IPS DF 4.7 (cell line): ENCODE measurements at regions not wholly inside any gene's neighbourhood (a gene's known extent, or its start where the extent isn't known, plus 50 kb on each side); places are given as distances from the start of the nearest gene placed in this dataset.

Experiments used
- DNase-seq: peaks from one replicate; pipeline ENCODE4 v3.0.0-alpha.2; 2013; ENCODE audit warnings: low spot score; ENCODE audit errors: extremely low read depth

DNA sequence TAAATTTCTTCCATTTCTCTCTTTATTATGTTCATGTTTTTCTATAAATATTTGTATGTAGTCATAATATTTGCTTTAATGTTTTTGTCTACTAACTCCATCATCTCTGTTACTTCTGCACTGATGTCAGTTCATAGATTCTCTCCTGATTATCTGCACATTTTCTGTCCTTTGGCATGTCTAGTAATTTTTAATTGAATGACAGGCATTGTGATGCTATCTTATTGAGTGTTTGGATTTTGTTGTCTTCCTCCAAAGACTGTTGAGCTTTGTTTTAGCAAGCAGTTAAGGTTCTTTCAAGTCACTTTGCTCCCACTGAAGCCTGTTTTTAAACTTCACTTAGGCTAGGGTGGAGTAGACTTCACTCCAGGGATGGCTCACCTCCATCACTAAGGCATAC, 276.8 kb downstream of the DLEU7 start:
- no peak for DNase-seq

DNA sequence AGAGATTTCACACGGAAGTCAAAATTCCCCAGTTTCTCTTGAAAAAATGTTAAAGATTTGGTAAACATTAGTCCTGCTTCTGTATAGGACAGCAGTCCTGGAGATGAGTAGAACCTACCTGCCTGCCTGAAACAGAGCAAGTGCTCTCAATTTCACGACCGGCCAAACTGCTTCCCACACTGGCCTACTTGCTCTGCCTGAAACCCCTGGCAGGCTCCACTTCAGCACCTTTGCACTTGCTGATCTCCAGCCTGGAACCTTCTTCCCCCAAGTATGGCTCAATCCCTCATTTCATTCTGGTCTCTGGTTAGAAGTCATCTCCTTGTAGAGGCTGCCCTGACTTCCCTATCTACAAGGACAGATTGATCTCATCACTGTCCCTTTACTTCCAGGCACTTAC, 271.4 kb downstream of the DLEU7 start:
- no peak for DNase-seq

DNA sequence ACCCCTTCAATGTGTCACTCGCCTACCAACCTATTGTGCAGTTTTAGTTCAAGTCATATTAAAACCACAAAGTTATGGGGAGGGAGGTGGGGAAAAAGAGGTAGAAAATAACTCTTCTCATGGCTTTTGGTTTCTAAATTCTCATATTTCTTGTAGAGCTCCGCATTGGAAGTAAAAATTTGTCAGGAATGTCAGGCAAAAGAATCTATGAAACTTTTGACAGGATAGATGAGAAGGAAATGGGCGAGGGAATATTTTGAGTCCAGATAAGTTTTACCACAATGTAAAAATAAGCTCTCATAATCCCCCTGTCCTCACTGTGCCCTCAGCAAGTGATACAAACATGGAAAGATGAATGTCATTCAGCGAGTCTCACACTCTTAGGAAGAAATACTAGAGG, 270.4 kb downstream of the DLEU7 start:
- no peak for DNase-seq

DNA sequence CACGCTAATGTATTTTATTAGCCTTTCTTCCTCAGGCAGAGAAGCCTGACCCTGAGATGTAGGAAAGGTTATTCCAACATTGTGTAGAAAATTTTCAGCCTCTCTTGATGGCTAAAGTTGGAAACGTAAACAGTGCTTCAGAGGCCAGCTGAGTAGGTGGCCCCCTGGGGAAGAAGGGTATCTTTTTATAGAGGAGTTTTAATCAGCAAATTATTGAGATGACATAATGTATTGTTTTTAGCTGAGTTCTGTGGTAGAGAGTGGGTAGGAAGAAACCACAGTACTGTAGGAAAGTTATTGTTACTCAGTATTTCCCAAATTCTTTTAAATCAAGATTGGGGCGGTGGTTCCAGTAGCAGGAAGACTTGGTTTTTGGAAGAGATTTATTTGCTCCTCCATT, 268.8 kb downstream of the DLEU7 start:
- no peak for DNase-seq

DNA sequence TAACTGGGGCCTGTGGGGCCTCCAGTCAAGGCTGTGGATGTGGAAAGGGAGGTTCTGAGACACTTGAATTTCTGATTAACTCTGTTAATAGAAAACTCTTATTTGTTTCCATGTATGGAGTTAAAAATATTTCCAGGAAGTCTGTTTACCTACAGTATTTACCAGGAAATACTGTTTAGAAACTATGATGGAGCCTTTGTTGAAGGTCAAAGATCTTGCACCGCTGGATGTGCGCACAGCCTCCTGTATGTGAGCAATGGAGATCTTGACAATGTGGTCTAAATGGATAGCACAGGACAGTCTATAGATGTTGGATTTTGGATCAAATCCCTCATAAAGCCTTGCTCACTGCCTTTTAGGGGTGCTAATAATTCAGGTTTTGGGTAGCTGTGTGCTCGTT, 268.4 kb downstream of the DLEU7 start:
- no peak for DNase-seq

DNA sequence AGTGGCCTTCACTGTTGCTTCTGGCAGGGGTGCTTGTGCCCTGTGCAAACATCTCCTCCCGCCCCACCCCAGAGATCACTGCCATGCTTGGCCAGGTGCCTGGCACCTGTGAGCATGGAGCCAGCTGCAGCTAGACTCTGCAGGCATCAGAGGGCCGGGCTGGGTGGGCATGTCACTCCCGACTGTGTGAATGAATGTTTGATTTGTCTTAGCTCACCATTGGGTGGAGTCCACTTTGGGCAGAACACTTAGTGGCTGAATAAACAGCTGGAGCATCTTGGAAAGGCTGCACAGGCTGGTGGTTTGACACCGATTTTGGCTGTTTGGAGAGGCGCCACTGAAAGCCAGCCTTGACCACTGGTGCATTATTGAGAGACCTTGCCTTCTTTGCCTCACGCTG, 267.3 kb downstream of the DLEU7 start:
- DNase-seq, result no peak

DNA sequence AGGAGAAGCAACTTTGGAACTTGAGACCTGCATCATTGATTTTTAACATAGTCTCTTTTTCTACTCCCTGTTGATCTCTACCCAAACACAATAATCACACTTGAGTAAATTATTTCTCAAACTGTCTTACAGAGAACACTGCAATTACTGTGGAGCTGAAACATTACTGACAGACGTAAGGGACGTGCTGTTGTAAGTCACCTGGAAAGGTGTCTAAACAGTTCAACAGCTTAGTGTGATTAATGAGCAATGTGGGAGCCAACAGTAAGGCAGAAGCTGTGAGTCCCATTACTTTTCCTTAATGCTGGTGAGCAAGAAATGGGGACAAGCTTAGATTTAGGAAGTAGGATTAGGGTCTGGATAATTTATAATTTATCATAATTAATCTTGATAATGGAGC, 265.7 kb downstream of the DLEU7 start:
- DNase-seq, result no peak

DNA sequence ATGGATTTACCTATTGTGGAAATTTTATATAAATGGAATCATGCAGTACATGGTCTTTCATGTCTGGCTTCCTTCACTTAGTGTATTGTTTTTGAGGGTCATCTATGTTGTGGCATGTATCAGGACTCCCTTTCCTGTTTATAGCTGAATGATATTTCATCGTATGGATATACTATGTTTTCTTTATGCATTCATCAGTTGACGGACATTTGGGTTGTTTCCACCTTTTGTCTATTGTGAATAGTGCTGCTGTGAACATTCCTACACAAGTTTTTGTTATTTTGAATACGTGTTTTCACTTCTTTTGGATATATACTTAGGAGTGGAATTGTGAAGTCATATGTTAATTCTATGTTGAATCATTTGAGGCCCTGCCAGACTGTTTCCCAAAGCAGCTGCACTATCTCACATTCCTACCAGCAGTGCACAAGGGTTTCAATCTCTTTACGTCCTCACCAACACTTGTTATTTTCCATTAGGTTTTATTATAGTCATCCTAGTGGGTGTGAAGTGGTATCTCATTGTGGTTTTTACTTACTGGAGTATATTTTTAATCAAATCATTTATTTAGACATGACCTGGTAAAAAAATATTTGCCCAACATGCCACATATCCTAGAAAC, 262.7 kb downstream of the DLEU7 start:
- no peak for DNase-seq

DNA sequence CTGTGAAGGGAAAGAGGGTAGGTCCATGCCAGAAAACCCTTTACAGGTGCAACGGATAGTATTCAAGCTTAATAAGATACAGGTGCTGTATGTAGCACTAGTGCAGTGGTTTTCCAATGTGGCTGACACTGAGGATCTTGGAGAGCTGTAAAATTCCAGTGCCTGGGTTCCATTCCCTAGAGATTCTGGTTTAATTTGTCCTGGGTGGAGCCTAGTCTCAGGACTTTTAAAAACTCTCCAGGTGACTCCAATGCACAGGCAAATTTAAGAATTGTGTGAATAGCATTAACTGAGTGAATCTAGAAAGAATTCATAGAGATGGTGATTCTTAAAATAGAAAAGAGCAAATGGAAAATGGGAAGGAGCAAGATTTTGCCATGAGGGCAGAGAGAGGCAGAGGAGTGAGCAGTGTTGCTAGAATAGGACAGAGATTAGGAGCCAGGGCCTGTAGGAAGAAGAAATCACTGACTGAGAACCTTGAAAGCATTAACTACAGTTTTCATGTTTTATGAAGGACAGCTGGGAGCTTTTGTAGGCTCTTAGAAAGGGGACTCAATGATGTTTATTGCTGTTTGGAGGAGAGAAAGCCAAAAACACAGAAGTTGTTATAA, 261.8 kb downstream of the DLEU7 start:
- no peak for DNase-seq

DNA sequence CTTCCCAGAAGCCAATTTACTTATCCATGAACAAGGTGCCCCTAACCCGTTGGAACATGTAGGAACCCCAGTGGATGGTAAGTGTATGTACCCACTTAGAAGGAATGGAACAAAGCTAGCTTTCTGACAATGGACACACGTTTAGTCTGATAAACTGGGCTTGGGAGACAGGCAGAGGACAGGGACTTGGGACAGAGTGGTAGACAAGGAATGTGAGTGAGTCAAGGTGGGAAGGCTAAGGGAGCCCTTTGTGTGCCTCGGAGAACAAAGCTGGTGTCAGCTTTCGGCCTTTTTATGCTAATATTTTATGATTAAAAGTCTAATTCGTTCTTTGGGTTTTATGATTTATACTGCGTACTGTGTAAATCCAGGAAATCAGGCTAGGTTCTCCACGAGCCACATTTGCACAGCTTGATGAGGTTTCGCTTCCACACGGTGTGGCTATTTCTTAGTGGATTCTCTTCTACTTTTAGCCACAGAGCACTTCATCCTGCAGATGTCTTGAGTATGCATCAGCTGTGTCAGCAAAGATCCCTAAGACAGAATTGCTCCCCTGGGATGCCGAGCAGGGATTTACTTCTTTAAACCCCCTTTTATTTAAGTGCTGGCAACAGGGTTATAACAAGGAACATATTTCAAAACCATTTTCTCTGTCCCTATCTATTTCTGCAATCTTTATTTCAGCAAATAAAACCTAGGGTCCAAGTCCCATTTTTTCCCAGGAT, 258.5 kb downstream of the DLEU7 start:
- no peak for DNase-seq

DNA sequence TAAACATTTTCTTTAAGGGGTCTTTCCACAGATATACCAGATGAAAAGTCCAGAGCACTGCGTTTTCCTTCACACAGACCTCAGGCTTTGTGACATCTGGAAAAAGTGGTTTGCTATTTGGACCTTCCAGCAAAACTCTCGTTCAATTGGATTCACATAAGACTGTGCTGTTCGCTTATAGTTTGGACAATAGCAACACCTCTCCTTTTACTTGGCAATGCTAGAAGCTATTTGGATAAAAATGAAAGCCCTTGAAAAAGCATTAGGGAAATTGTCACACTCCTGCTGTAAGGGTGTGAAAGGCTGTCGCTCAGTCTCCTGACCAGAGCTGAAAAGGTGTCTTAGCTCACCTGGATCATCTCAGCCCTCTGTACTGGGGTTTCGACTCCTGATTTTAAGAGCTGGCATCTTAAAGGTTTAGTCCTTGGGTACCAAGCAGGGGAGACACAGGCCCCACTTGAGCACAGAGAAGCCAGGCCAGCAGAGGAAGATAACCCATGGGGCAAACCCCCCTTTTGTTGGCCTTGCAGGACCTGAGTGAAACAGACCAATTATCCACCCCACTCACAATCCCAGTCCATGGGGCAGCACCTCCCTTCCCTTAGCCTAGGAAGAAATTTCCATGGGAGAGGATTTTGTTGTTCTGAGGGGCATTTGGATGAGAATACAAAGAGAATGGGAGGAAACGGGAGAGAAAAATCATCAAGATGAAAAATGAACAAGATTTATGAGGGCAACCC, 257.6 kb downstream of the DLEU7 start:
- DNase-seq, result no peak

DNA sequence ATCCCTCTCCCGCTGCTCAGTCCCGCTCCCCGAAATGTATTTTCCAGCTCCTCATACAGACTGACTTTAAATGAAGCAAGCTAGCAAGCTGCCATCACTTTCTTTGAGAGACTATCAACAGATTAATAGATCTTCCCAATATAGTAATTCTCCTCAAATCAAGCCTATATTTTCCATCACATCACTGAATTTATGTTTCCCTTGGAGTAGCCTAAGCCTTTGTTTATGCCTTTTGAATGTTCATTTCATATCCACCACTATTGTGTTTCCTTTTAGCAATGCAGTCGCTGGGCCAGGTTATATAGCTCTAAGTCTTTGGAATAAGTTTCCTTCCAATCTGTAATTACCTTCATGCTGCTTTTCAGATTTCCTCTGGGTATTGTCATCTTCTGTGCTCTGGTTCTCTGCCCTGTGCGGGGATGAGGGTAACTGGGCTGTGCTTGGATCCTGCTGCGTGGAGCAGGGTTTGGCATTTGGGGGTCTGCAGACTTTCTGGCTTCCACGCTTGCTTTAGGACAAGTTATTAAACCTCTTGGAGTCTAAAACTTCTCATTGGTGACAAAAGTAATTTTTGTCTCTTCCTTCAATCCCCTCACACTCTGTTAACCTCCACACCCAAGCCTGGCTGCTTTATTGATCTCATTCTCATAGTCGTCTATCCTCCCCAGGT, 256.9 kb downstream of the DLEU7 start:
- DNase-seq, result no peak

DNA sequence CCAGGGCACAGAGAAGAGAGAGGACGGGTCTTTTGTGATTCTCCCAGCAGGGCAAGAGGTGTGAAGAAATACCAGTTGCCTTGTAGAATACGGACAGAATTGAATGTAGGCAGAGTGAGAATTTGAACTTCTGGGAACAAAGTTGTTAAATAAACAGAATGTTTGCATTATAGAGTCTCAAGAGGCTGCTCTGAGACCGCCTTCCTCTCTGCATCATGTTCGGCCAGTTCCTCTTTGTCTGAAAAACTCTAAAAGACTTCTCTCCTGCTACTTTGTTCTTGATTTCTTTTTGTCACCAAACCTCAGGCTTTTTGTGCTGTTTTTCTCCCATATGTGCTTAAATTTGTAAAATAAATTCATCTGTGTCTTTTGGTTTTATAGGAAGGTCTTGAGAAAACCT, 256.4 kb downstream of the DLEU7 start:
- DNase-seq, result no peak

DNA sequence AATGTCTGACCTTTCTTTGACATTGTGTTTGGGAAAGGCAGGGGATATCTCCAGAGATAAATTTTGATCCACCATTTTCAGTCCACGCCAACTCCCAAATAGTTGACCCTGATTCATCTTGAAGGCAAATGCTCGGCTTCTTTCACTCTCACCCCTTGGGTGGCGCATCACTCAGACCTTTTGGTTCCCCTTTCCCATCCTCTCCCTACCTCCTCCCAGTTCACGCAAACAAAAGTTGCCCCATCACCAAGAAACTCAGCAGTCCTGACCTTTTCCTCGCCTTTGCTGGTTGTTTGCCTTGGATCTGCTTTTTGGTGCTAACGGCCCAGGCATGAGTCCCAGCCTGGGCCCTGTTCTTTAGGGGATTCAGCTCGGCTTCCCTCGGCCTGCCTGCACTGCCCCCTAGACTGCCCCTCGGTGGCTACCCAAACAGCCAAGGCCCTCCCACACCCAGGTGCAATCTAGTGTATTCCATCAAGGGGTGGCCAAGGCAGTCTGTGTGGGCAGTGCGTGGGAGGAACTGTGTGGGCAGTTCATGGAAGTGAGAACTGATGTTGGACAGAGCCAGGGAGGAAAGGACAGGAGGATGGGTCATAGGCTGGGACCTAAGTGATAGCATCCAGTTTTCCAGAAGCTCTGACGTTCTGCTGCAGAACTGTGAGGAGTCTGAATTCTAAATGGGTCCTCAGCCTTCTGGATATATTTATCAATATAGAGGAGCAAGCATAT, 255.7 kb downstream of the DLEU7 start:
- DNase-seq, result no peak

DNA sequence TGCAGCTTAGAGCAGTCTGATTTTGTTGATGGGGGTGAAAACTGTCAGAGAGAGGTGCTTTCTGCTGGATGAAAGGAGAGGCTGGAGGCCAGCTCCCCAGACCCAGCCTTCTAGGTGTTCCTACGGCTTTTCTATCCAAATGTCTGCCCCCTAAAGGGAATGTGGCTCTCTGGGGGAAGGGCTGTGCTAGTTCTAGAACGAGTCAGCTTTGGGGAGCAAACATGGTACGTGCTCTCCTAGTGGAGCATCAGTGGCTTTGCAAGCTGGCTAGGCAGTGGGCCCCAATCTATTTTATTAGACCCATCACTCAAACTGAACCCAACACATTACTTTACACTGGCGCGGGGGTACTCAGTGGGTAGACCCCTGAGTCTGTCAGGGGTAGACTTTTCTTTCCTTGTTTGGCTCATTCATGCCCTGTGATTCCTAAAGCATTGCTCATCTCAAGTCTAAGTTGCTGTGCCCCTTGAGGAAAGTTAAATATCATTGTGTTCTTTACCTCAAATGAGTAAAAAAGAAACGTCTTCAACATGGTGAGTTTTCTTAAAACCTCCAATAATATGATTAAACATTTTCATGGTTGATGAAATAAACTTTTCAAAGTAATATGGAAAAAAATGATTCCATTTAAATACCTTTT, 254.9 kb downstream of the DLEU7 start:
- DNase-seq, result no peak

DNA sequence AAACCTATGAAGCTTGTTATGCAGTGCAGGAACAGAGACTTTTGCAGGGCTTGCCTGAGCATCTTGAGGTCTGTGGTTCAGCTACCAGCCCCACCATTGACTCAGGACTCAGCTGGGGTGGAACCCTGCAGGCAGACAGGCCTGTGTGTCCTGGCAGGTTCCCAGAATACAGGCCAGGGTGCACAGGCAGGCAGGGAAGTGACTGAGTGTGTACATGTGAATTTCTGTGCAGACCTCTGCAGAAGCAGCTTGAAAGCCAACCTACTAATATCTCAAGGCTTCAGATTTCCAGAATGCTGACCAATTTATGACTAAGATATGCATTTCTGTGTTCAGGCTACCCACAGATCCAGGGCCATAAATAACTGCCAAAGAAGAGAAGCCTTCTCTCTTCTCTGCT, 254.4 kb downstream of the DLEU7 start:
- DNase-seq, result no peak

DNA sequence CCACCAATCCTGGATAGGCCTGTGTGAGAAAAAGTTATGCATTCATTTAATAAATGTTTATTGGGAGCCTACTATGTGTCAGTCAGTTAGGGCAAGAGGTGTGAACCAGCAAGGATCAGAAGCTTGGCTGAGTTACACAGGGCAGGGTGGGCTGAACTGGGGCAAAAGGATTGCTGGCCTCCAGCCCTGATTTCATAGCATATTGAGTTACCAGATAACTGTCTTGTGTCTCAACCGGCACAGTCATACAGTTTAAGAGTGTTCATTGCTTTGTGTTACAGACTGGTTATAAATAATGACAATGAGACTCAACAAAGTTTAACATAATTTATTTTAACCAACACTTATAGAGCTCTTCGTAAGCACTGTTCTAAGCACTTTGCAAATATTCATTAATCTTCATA, 253.8 kb downstream of the DLEU7 start:
- no peak for DNase-seq

DNA sequence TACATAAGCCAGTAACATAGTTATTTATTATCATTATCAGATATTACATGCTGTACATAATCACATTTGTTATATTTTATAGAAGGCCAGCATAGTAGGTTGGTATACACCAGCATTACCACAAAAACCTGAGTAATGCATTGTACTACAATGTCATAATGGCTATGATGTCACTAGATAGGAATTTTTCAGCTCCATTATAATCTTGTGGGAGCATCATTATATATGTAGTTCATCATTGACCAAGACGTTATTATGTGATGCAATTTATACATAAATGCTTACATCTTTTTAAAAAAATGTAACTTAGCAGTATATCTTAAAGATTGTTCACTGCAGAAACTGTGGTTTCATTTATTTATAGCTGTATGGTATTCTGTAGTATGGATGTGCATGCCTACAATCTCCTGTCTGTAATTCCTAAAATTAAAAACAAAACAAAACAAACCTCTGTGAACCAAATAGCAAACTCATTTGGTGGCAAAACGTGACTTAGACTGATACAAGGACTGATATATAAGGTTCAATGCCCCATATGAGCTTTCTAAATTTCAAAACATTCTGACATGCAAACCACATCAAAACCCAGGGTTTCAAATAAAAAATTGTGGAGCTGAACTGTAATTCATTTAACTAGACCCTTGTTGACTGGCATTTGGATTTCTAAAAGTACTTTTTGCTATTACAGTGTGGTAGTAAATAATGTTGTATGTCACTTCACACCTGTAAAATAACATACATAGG, 250.9 kb downstream of the DLEU7 start:
- no peak for DNase-seq

DNA sequence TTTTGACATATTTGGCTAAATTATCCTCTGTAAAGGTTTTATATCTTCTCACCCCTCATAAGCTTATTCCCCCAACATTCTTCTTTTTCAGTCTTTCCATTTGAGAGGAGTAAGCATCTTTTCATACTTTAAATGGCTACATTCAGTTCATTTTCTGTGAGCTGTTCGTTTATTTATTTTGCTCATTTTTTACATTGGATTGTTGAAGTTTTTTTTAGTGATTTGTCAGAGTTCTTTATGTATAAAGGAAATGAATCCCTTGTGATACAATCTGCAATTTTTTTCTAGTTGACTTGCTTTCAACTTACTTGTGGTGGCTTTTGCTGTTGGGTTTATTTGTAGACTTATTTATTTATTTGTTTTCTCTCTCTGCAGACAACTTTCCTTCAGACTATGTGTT, 250.3 kb downstream of the DLEU7 start:
- no peak for DNase-seq
